Naive B cell (primary cell): ENCODE measurements at regions not wholly inside any gene's neighbourhood (a gene's known extent, or its start where the extent isn't known, plus 50 kb on each side); places are given as distances from the start of the nearest gene placed in this dataset.

Experiments
- ATAC-seq, 2 donors: fragments of 150-1000 bp; cut with Tn5 transposase; 2 replicates each; pipeline ENCODE4 v1.10.0; 2021; ENCODE audit warnings: low read depth in 2 of 2, mild to moderate bottlenecking in 2 of 2, moderate library complexity in 2 of 2
- DNase-seq: peaks from one replicate; pipeline ENCODE4 v3.0.0; 2022
- H3K27ac Mint-ChIP-seq, 6 donors: one replicate each; pipeline ENCODE4 v1.8.0; 2020 to 2022; ENCODE audit warnings: mild to moderate bottlenecking in 6 of 6, mixed read lengths in 6 of 6, moderate library complexity in 5 of 6, inconsistent platforms in 2 of 6
- H3K27me3 Mint-ChIP-seq, 3 donors: one replicate each; pipeline ENCODE4 v1.8.0; 2021 to 2022; ENCODE audit warnings: mixed read lengths in 3 of 3, mild to moderate bottlenecking in 1 of 3
- H3K36me3 Mint-ChIP-seq, 2 donors: one replicate each; pipeline ENCODE4 v1.8.0; 2020 to 2022; ENCODE audit warnings: mixed read lengths in 2 of 2, inconsistent platforms in 1 of 2, mild to moderate bottlenecking in 1 of 2
- H3K4me1 Mint-ChIP-seq, 3 donors: one replicate each; pipeline ENCODE4 v1.8.0; 2020 to 2022; ENCODE audit warnings: mixed read lengths in 3 of 3, inconsistent platforms in 1 of 3, mild to moderate bottlenecking in 1 of 3, moderate library complexity in 1 of 3
- H3K4me3 Mint-ChIP-seq, 8 donors: one replicate each; pipeline ENCODE4 v1.8.0; 2020 to 2022; ENCODE audit warnings: mild to moderate bottlenecking in 8 of 8, mixed read lengths in 8 of 8, moderate library complexity in 8 of 8, inconsistent platforms in 2 of 8
- H3K9me3 Mint-ChIP-seq, 7 donors: one replicate each; pipeline ENCODE4 v1.8.0; 2020 to 2022; ENCODE audit warnings: mixed read lengths in 7 of 7, mild to moderate bottlenecking in 5 of 7, inconsistent platforms in 2 of 7, moderate library complexity in 1 of 7

- H3K36me3 Mint-ChIP-seq = peaks cover 5% of the 10 kb centered on the region in 2 donors
- H3K4me3 Mint-ChIP-seq = no peak overlapping the region
- DNase-seq = no peak
Measured at GRCh38 chr6:1552296-1552761, 57.4 kb upstream of the FOXC1 start.

GRCh38 chr6:1553562-1554083 is 56.1 kb upstream of the FOXC1 start:
- Mint-ChIP-seq H3K36me3 (peaks cover 5% of the 10 kb centered on the region in 2 donors), H3K27ac (peak overlapping the region in 1 of 6 donors; percentile 79), H3K27me3 (peaks cover 29 to 42% (median 38%) of the 10 kb centered on the region in 3 donors), H3K4me1 (peaks cover 0 to 19% (median 5%) of the 10 kb centered on the region in 3 donors), H3K4me3 (peak overlapping the region in 7 of 8 donors; percentile 64 to 95 (median 84)), H3K9me3 (peaks cover 0 to 3% (median 2%) of the 10 kb centered on the region in 7 donors)
- ATAC-seq = no peak
- no peak for DNase-seq

More at GRCh38 chr6:1552296-1552761, 57.4 kb upstream of the FOXC1 start:
- peaks cover 0 to 3% (median 0%) of the 10 kb centered on the region in 7 donors for H3K9me3 Mint-ChIP-seq
- H3K4me1 Mint-ChIP-seq = peaks cover 0 to 19% (median 5%) of the 10 kb centered on the region in 3 donors
- H3K27me3 Mint-ChIP-seq = peaks cover 29 to 43% (median 42%) of the 10 kb centered on the region in 3 donors
- no peak overlapping the region for H3K27ac Mint-ChIP-seq
- no peak for ATAC-seq

DNA sequence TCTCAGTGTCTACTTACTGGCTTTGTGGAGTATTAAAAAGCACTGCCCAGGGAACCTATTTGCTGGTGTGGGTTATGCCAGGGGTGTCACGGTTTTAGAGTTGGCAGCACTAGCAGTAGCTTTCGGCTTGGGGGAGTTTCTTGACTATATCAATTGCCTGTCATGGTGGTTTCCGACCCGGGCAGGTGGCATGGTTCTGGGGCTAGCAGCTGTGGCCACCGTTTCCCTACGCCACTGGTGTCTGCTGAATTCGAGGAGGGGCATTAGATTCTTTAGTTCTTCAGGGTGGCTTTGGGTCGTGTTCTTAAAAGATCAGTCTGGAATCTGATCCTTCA is 55.6 kb upstream of the FOXC1 start:
- Mint-ChIP-seq H3K27ac (peak overlapping the region in 4 of 6 donors; percentile 9 to 95 (median 71)), H3K9me3 (peaks cover 0 to 4% (median 2%) of the 10 kb centered on the region in 7 donors), H3K4me3 (peak overlapping the region; percentile 68 to 95 (median 86)), H3K27me3 (peaks cover 29 to 42% (median 39%) of the 10 kb centered on the region in 3 donors), H3K4me1 (peaks cover 0 to 19% (median 5%) of the 10 kb centered on the region in 3 donors), H3K36me3 (peaks cover 5% of the 10 kb centered on the region in 2 donors)
- DNase-seq (no peak), ATAC-seq (peak; percentile 35 to 46)

GRCh38 chr6:1554476-1555310 is 55.0 kb upstream of the FOXC1 start:
- ATAC-seq (peak; percentile 68 to 85), DNase-seq (peak; percentile 46)
- H3K27ac Mint-ChIP-seq = peak overlapping the region in 4 of 6 donors; percentile 55 to 95 (median 72)
- peaks cover 33 to 43% (median 42%) of the 10 kb centered on the region in 3 donors for H3K27me3 Mint-ChIP-seq
- H3K9me3 Mint-ChIP-seq = peaks cover 0 to 4% (median 2%) of the 10 kb centered on the region in 7 donors
- H3K4me1 Mint-ChIP-seq = peaks cover 0 to 19% (median 5%) of the 10 kb centered on the region in 3 donors
- peaks cover 5% of the 10 kb centered on the region in 2 donors for H3K36me3 Mint-ChIP-seq
- H3K4me3 Mint-ChIP-seq = peak overlapping the region; percentile 68 to 95 (median 86)

- no peak overlapping the region for H3K27ac Mint-ChIP-seq
Measured at GRCh38 chr6:1558388-1558787, 51.3 kb upstream of the FOXC1 start.

More at GRCh38 chr6:1558388-1558787, 51.3 kb upstream of the FOXC1 start:
- DNase-seq (no peak), ATAC-seq (no peak)
- Mint-ChIP-seq H3K27me3 (peaks cover 37 to 56% (median 54%) of the 10 kb centered on the region in 3 donors), H3K36me3 (peaks cover 5% of the 10 kb centered on the region in 2 donors), H3K4me3 (no peak overlapping the region), H3K9me3 (peaks cover 0 to 4% (median 1%) of the 10 kb centered on the region in 7 donors), H3K4me1 (peaks cover 0 to 19% (median 5%) of the 10 kb centered on the region in 3 donors)
